GM19025 (cell line): ENCODE measurements at regions not wholly inside any gene's neighbourhood (a gene's known extent, or its start where the extent isn't known, plus 50 kb on each side); places are given as distances from the start of the nearest gene placed in this dataset.
"Not testable (repeated sequence)": the region's sequence is repeated elsewhere in the genome, so short reads cannot be mapped to it uniquely, and the experiment has no call there.

Experiments used
- ATAC-seq: cut with Tn5 transposase; IDR thresholded peaks from one replicate; pipeline ENCODE4 v1.9.1; 2021; ENCODE audit warnings: mild to moderate bottlenecking, low read depth, moderate library complexity; ENCODE audit not compliant: unreplicated experiment

- no peak for ATAC-seq
Observed at GRCh38 chr13:83024955-83025594, 857.2 kb downstream of the SLITRK1 start.

DNA sequence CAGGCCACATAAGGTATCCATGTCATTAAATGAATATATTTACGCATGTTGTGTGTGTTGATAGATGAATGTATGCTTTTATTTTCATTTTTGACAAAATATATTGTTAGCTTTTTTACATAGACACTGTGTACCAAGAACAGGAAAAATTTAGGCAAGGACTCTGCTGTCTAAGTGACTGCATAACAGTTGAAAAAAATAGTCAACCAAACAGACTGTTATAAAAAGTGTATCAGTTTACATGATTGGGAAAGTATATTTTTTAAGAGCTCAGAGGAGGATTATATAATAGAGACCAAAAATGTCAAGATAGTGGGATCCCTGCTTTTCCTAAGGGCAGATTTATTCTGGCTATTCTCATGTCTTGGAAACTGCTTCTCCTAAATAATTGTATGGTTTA is 858.0 kb downstream of the SLITRK1 start:
- ATAC-seq, result no peak

GRCh38 chr13:83019986-83020385 is 862.3 kb downstream of the SLITRK1 start:
- no peak for ATAC-seq

DNA sequence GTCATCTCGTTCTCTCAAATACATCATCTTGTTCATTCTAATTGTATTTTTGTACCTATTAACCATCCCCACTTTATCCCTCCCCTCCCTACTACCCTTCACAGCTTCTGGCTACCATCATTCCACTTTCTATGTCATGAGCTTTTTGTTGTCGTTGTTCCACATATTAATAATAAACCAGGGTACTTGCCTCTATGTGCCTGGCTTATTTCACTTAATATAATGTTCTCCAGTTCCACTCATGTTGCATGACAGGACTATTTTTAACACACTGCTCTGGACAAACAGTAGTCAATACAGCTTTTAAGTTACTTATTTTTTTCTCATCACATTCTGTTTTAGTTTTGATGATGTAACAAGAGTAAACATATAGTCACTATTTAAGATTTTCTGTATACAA is 872.3 kb downstream of the SLITRK1 start:
- ATAC-seq, result no peak

- no peak for ATAC-seq
Observed at GRCh38 chr13:83008212-83008929, 873.9 kb downstream of the SLITRK1 start.

GRCh38 chr13:83007226-83007625 is 875.0 kb downstream of the SLITRK1 start:
- ATAC-seq, result no peak

GRCh38 chr13:83003185-83003584 is 879.1 kb downstream of the SLITRK1 start:
- ATAC-seq, result no peak

- no peak for ATAC-seq
Observed at GRCh38 chr13:82993417-82993816, 888.9 kb downstream of the SLITRK1 start.

GRCh38 chr13:82976499-82976898 is 905.8 kb downstream of the SLITRK1 start:
- ATAC-seq, result no peak

- no peak for ATAC-seq
Observed at GRCh38 chr13:82963226-82964099, 918.8 kb downstream of the SLITRK1 start.

DNA sequence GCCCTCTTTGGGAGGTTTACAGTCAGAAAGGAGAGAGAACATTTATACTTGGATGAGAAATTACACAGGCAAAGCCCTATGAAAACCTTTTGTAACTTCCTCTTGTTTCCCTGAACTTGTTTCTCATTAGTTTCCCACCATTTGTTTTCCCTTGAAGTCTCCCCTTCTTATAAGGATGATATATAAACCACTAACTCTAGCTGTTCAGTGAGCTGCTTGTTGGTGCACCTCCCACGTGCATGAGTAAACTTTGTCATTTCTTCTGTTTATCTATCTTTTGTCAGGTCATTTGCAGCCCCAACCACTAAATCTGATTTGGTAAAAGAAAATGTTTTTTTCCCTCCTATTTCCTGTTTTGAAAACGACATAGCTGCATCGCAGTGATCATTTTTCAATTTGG is 919.9 kb downstream of the SLITRK1 start:
- ATAC-seq, result no peak

- ATAC-seq, result no peak
Observed at GRCh38 chr13:82961757-82962156, 920.5 kb downstream of the SLITRK1 start.

DNA sequence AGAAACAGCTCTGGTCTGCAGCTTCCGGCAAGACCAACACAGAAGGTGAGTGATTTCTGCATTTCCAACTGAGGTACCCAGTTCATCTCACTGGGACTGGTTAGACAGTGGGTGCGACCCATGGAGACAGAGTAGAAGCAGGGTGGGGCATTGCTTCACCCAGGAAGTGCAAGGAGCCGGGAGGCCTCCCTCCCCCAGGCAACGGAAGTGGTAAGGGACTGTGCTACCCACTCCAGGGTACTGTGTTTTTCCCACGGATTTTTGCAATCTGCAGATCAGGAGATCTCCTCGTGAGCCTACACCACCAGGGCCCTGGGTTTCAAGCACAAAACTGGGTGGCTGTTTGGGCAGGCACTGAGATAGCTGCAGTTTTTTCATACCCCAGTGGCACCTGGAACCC is 929.9 kb downstream of the SLITRK1 start:
- not testable (repeated sequence) for ATAC-seq

DNA sequence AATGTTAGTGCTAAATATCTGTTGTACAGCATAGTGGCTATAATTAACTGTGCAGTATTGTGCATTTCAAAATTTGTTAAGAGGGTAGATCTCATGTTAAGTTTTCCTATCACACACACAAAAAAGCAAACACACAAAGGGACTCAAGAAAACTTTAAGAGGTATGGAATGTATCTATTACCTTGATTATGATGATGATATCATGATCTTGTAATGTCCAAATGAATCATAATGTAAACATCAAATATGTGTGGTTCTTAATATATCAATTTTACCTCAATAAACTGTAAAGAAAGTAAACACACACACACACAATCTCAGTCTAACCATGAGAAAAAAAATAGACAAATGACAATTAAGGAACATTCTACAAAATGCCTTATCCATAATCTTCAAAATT is 934.6 kb downstream of the SLITRK1 start:
- no peak for ATAC-seq

GRCh38 chr13:82947191-82947621 is 935.1 kb downstream of the SLITRK1 start:
- ATAC-seq, result no peak

DNA sequence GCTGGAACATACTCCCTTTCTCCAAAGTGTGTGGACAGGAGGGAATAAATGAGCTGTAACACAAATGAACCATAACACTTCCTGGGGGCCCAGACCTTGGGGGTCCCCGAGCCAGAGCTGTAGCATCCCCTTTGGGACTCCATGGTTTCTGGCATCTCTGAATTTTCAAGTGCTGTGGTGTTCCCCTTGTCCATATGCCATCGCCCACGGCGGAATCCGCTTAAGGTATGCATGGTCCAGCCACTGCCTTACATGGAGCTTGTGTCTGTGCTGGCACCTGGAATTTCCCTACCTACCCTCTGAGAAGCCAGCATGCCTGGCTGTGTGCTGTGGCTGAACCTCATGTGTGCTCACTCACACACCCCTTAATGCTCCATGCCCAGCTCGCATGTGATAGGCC is 943.6 kb downstream of the SLITRK1 start:
- no peak for ATAC-seq

DNA sequence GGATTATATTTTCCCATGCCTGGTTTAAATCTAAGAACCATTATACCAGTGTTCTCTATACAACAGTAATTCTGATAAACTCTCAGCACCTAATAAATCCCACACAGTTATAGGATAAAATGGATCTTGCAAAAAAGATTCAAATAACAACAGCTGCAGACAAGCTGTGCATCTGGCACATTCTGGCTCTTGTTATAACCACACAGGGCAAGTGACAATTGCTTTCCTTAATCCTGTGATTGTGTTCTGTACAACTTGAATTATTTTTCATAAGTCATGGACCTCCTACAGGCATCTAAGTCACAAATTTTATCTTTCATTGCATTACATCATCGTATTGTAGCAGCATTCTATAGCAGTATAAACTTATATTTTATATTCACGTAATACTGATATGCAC is 948.3 kb downstream of the SLITRK1 start:
- ATAC-seq, result no peak

GRCh38 chr13:82925114-82925513 is 957.2 kb downstream of the SLITRK1 start:
- no peak for ATAC-seq

DNA sequence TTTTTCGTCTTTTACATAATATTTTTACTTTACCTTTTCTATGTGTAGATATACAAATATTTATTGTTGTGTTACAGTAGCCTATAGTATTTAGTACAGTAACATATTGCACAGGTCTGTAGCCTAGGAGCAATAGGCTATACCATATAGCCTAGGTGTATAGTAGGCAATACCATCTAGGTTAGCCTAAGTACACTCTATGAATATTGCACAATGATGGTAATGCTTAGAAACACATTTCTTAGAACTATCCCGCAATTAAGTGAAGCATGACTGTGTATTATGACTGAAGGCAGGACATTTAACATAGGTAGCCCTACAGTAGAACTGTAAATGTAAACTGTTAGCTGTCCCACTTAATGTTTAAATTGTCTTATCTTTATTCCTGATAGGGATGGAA is 964.3 kb downstream of the SLITRK1 start:
- no peak for ATAC-seq

DNA sequence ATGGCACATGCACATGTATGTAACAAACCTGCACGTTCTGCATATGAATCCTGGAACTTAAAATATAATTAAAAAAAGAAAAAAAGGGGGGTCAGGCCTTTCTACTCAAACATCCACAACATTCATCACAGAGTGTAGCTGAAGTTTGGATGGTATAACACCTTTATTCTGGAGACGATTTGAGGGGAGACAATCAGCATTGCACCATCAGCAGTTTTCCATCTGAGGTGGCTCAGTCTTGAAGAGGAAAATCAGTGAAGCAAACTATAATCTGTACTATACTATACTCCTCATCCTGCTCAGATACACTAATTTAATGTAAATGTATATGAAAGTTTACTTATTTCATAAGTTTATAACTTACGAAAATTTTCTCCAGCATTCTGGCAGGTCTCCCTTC is 969.7 kb downstream of the SLITRK1 start:
- ATAC-seq, result no peak

DNA sequence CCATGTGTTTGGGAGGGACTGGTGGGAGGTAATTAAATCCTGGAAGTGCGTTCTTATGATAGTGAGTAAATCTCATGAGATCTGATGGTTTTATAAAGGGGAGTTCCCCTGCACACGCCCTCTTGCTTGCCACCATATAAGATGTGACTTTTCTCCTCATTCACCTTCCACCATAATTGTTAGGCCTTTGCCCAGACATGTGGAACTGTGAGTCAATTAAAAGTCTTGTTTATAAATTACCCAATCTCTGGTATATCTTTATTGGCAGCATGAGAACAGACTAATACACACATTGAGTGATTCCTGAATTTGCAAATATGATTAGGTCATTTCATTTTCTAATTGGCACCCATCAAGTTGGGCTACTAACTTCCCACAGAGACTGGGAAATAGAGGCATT is 977.2 kb downstream of the SLITRK1 start:
- no peak for ATAC-seq
